ENCODE measurements at regions not wholly inside any gene's neighbourhood (a gene's known extent, or its start where the extent isn't known, plus 50 kb on each side); places are given as distances from the start of the nearest gene placed in this dataset.

GRCh38 chr1:163450986-163451385 lies 129.2 kb downstream of the NUF2 start:
- Histone ChIP-seq H3K4me2 (ENCODE audit: insufficient read depth, low read length) (no peak overlapping the region), H2AFZ (ENCODE audit: low read length) (no peak overlapping the region), H4K20me1 (ENCODE audit: insufficient read depth, low read length) (no peaks in the 10 kb centered on the region), H3K79me2 (ENCODE audit: insufficient read depth, low read length) (no peaks in the 10 kb centered on the region), H3K4me1 (ENCODE audit: insufficient read depth, low read length) (no peaks in the 10 kb centered on the region), H3K27ac (ENCODE audit: low read depth, low read length) (no peak overlapping the region), H3K36me3 (ENCODE audit: insufficient read depth, low read length) (no peaks in the 10 kb centered on the region), H3K4me3 (ENCODE audit: insufficient read depth, low read length) (no peak overlapping the region), H3K9me3 (ENCODE audit: low read depth, low read length) (no peaks in the 10 kb centered on the region), H3K27me3 (ENCODE audit: insufficient read depth, low read length) (no peaks in the 10 kb centered on the region)
- no peak for DNase-seq (ENCODE audit: insufficient read length, low spot score, missing footprints)
- TF ChIP-seq, protein P1, sequence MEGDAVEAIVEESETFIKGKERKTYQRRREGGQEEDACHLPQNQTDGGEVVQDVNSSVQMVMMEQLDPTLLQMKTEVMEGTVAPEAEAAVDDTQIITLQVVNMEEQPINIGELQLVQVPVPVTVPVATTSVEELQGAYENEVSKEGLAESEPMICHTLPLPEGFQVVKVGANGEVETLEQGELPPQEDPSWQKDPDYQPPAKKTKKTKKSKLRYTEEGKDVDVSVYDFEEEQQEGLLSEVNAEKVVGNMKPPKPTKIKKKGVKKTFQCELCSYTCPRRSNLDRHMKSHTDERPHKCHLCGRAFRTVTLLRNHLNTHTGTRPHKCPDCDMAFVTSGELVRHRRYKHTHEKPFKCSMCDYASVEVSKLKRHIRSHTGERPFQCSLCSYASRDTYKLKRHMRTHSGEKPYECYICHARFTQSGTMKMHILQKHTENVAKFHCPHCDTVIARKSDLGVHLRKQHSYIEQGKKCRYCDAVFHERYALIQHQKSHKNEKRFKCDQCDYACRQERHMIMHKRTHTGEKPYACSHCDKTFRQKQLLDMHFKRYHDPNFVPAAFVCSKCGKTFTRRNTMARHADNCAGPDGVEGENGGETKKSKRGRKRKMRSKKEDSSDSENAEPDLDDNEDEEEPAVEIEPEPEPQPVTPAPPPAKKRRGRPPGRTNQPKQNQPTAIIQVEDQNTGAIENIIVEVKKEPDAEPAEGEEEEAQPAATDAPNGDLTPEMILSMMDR (IDR thresholded peaks at IDR 0.05; ENCODE audit: extremely low read depth, low read depth, low read length): no peak

GRCh38 chr1:163459539-163459938 lies 137.8 kb downstream of the NUF2 start:
- Histone ChIP-seq H3K36me3 (ENCODE audit: insufficient read depth, low read length) (no peaks in the 10 kb centered on the region), H2AFZ (ENCODE audit: low read length) (no peak overlapping the region), H3K4me1 (ENCODE audit: insufficient read depth, low read length) (no peaks in the 10 kb centered on the region), H3K27me3 (ENCODE audit: insufficient read depth, low read length) (no peaks in the 10 kb centered on the region), H3K9me3 (ENCODE audit: low read depth, low read length) (no peaks in the 10 kb centered on the region), H3K4me3 (ENCODE audit: insufficient read depth, low read length) (no peak overlapping the region), H3K27ac (ENCODE audit: low read depth, low read length) (no peak overlapping the region), H3K4me2 (ENCODE audit: insufficient read depth, low read length) (no peak overlapping the region), H4K20me1 (ENCODE audit: insufficient read depth, low read length) (no peaks in the 10 kb centered on the region), H3K79me2 (ENCODE audit: insufficient read depth, low read length) (no peaks in the 10 kb centered on the region)
- no peak for DNase-seq (ENCODE audit: insufficient read length, low spot score, missing footprints)
- TF ChIP-seq, protein P1 (IDR thresholded peaks at IDR 0.05; ENCODE audit: extremely low read depth, low read depth, low read length): no peak

DNA sequence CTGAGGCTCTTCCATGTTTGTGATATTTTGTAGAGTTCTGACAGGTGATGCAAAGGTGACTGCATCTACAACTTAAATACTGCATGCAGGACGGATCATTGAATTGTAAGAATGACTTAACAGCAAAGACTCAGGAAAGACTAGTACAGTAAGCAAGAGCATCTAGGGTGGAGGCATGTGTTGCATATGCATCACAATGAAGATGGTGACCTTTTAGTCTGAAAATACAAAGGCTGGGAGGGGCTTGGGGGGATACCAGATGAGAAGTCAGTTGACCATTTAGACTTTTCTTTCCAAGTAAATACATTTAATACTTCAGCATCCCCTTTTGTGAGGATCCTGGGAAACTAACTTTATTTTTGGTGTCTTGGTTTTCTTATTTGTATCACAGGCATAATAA lies 145.5 kb downstream of the NUF2 start:
- no peaks in the 10 kb centered on the region for H3K79me2 ChIP-seq (ENCODE audit: insufficient read depth, low read length)
- H3K9me3 ChIP-seq (ENCODE audit: low read depth, low read length): no peaks in the 10 kb centered on the region
- no peak overlapping the region for H3K4me2 ChIP-seq (ENCODE audit: insufficient read depth, low read length)
- TF ChIP-seq, protein P1 (IDR thresholded peaks at IDR 0.05; ENCODE audit: extremely low read depth, low read depth, low read length): no peak
- H3K36me3 ChIP-seq (ENCODE audit: insufficient read depth, low read length): no peaks in the 10 kb centered on the region
- H3K27me3 ChIP-seq (ENCODE audit: insufficient read depth, low read length): no peaks in the 10 kb centered on the region
- no peaks in the 10 kb centered on the region for H3K4me1 ChIP-seq (ENCODE audit: insufficient read depth, low read length)
- DNase-seq (ENCODE audit: insufficient read length, low spot score, missing footprints): no peak
- H2AFZ ChIP-seq (ENCODE audit: low read length): no peak overlapping the region
- H4K20me1 ChIP-seq (ENCODE audit: insufficient read depth, low read length): no peaks in the 10 kb centered on the region
- no peak overlapping the region for H3K27ac ChIP-seq (ENCODE audit: low read depth, low read length)
- H3K4me3 ChIP-seq (ENCODE audit: insufficient read depth, low read length): no peak overlapping the region

- Histone ChIP-seq H3K27me3 (ENCODE audit: insufficient read depth, low read length) (no peaks in the 10 kb centered on the region), H3K4me1 (ENCODE audit: insufficient read depth, low read length) (no peaks in the 10 kb centered on the region), H3K4me2 (ENCODE audit: insufficient read depth, low read length) (no peak overlapping the region), H3K36me3 (ENCODE audit: insufficient read depth, low read length) (no peaks in the 10 kb centered on the region), H3K27ac (ENCODE audit: low read depth, low read length) (no peak overlapping the region), H4K20me1 (ENCODE audit: insufficient read depth, low read length) (no peaks in the 10 kb centered on the region), H3K79me2 (ENCODE audit: insufficient read depth, low read length) (no peaks in the 10 kb centered on the region), H3K4me3 (ENCODE audit: insufficient read depth, low read length) (no peak overlapping the region), H3K9me3 (ENCODE audit: low read depth, low read length) (no peaks in the 10 kb centered on the region), H2AFZ (ENCODE audit: low read length) (no peak overlapping the region)
- no peak for DNase-seq (ENCODE audit: insufficient read length, low spot score, missing footprints)
- TF ChIP-seq, protein P1 (IDR thresholded peaks at IDR 0.05; ENCODE audit: extremely low read depth, low read depth, low read length): no peak
These were observed 150.3 kb downstream of the NUF2 start for GRCh38 chr1:163471779-163472650.
